ENCODE measurements at regions not wholly inside any gene's neighbourhood (a gene's known extent, or its start where the extent isn't known, plus 50 kb on each side); places are given as distances from the start of the nearest gene placed in this dataset.
"Not testable (repeated sequence)": the region's sequence is repeated elsewhere in the genome, so short reads cannot be mapped to it uniquely, and the experiment has no call there.

DNA sequence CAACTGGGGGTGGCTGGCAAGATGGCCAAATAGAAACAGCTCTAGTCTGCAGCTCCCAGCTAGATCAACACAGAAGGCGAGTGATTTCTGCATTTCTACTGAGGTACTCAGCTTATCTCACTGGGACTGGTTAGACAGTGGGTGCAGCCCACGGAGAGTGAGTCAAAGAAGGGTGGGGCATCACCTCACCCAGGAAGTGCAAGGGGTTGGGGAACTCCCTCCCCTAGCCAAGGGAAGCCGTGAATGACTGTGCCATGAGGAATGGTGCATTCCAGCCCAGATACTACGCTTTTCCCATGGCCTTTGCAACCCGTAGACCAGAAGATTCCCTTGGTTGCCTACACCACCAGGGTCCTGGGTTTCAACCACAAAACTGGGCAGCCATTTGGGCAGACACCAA lies 452.6 kb downstream of the NR4A2 start:
- TF ChIP-seq, protein P1, sequence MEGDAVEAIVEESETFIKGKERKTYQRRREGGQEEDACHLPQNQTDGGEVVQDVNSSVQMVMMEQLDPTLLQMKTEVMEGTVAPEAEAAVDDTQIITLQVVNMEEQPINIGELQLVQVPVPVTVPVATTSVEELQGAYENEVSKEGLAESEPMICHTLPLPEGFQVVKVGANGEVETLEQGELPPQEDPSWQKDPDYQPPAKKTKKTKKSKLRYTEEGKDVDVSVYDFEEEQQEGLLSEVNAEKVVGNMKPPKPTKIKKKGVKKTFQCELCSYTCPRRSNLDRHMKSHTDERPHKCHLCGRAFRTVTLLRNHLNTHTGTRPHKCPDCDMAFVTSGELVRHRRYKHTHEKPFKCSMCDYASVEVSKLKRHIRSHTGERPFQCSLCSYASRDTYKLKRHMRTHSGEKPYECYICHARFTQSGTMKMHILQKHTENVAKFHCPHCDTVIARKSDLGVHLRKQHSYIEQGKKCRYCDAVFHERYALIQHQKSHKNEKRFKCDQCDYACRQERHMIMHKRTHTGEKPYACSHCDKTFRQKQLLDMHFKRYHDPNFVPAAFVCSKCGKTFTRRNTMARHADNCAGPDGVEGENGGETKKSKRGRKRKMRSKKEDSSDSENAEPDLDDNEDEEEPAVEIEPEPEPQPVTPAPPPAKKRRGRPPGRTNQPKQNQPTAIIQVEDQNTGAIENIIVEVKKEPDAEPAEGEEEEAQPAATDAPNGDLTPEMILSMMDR (IDR thresholded peaks at IDR 0.05; ENCODE audit: low read depth, low read length, poor library complexity, severe bottlenecking) = not testable (repeated sequence)
- TF ChIP-seq EZH2phosphoT487 (IDR thresholded peaks at IDR 0.05; ENCODE audit: borderline replicate concordance, low read length) = not testable (repeated sequence)

Measured in DOHH2 (cell line).